ENCODE measurements at regions not wholly inside any gene's neighbourhood (a gene's known extent, or its start where the extent isn't known, plus 50 kb on each side); places are given as distances from the start of the nearest gene placed in this dataset.

GRCh38 chr2:14951569-14952285 is 319.2 kb downstream of the LRATD1 start:
- no peak for TF ChIP-seq CTCF (IDR thresholded peaks at IDR 0.05)
- no peak for TF ChIP-seq POLR2A (IDR thresholded peaks at IDR 0.05)
